ENCODE measurements at regions not wholly inside any gene's neighbourhood (a gene's known extent, or its start where the extent isn't known, plus 50 kb on each side); places are given as distances from the start of the nearest gene placed in this dataset.

DNA sequence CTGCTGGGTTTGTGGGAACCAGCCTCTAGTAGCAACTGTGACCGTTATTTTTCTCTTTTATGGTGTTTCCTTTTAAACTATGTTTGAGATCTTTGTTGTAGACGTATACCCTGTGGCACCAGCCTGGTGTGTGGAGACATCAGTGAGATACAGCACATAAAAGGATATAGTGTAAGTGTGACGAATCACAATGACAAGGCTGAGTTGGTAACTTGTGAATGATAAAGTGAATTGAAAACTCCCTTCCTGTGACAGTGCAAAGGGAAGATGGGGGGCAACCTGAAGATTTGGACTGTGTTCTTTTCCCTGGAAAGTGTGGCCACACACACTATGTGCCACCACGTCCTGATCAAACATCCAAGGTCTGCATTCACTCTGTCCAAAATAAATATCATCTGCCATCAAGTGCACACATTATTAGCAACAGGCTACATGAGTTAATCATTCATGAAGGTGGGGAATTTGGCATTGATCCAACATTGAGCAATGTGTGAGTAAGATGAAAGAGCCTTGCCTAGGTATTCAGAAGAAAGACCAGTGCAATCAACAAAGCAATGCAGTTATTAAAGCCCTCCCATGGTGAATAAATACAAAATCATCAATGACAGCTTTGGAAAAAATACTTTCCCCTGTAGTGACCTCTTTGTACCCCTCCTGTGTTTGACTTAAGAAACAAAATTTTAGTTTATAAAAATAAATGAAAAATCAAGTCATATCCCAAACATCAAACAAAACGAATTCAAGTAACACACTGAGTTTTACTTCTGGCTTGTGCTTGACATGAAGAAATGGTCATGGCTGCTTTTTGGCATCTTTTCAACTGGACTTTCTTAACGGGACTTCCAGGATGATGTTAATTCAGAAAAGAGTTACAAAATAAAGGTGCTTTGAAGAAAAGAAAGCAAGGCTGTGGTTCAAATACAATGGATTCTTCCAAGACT, 1280.5 kb upstream of the ZEB2 start:
- Mint-ChIP-seq H3K36me3 (ENCODE audit: unreplicated experiment) (no peaks in the 10 kb centered on the region), H3K4me1 (ENCODE audit: unreplicated experiment) (no peaks in the 10 kb centered on the region), H3K27ac (ENCODE audit: unreplicated experiment) (no peak overlapping the region), H3K27me3 (ENCODE audit: unreplicated experiment) (no peaks in the 10 kb centered on the region), H3K9me3 (ENCODE audit: unreplicated experiment) (no peaks in the 10 kb centered on the region), H3K4me3 (ENCODE audit: unreplicated experiment) (no peak overlapping the region)
- TF ChIP-seq, protein P1, sequence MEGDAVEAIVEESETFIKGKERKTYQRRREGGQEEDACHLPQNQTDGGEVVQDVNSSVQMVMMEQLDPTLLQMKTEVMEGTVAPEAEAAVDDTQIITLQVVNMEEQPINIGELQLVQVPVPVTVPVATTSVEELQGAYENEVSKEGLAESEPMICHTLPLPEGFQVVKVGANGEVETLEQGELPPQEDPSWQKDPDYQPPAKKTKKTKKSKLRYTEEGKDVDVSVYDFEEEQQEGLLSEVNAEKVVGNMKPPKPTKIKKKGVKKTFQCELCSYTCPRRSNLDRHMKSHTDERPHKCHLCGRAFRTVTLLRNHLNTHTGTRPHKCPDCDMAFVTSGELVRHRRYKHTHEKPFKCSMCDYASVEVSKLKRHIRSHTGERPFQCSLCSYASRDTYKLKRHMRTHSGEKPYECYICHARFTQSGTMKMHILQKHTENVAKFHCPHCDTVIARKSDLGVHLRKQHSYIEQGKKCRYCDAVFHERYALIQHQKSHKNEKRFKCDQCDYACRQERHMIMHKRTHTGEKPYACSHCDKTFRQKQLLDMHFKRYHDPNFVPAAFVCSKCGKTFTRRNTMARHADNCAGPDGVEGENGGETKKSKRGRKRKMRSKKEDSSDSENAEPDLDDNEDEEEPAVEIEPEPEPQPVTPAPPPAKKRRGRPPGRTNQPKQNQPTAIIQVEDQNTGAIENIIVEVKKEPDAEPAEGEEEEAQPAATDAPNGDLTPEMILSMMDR (IDR thresholded peaks at IDR 0.05), result no peak
- DNase-seq (ENCODE audit: extremely low spot score, unreplicated experiment), result no peak

DNA sequence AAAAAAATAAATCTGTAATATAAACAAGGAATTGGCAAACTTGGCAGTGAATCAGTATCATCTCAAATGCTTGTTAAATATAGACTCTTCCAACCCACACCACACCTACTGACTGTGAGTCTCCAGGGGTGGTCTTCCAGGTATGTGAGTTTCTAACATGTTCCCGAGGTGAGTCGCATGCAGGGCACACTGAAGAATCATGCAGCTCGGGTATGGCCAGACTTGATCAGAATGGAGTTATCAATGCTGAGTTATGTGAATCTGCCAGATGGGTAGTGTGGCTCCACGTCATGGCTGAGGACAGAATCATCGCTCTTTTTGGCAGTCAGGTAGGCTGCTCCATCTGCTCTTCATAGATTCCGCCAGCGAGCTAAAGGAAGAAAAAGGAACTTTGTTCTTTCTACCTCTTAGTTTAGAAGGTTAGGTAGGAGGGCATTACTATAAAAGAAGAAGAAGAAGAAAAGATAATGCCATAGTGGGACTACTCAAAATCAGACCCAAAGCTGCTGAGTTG, 1279.7 kb upstream of the ZEB2 start:
- H3K4me3 Mint-ChIP-seq (ENCODE audit: unreplicated experiment), result no peak overlapping the region

DNA sequence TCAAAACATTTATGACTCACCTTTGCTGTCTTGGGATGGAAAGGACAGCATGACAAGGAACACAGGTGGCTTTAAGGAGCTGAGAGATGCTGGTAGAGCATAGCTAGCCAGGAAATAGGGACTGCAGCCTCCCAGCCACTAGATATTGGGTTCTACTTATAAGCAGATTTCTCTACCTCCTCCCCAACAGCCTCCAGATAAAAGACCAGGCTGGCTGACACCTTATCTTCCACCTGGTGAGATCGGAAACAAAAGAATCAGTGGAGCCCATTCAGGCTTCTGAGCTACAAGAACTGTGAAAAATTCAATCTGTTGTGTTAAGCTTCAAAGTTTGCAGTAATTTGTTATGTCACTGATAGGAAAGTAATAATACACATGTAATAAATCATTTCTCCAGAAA, 1278.5 kb upstream of the ZEB2 start:
- H3K27ac Mint-ChIP-seq (ENCODE audit: unreplicated experiment), result no peak overlapping the region
- TF ChIP-seq, protein P1 (IDR thresholded peaks at IDR 0.05), result no peak
- H3K27me3 Mint-ChIP-seq (ENCODE audit: unreplicated experiment), result no peaks in the 10 kb centered on the region
- no peak for DNase-seq (ENCODE audit: extremely low spot score, unreplicated experiment)
- no peaks in the 10 kb centered on the region for H3K9me3 Mint-ChIP-seq (ENCODE audit: unreplicated experiment)
- H3K4me1 Mint-ChIP-seq (ENCODE audit: unreplicated experiment), result no peaks in the 10 kb centered on the region
- H3K36me3 Mint-ChIP-seq (ENCODE audit: unreplicated experiment), result no peaks in the 10 kb centered on the region
- no peak overlapping the region for H3K4me3 Mint-ChIP-seq (ENCODE audit: unreplicated experiment)

More for the DNA sequence above, 1279.7 kb upstream of the ZEB2 start:
- no peak overlapping the region for H3K27ac Mint-ChIP-seq (ENCODE audit: unreplicated experiment)
- TF ChIP-seq, protein P1 (IDR thresholded peaks at IDR 0.05), result no peak
- H3K9me3 Mint-ChIP-seq (ENCODE audit: unreplicated experiment), result no peaks in the 10 kb centered on the region
- DNase-seq (ENCODE audit: extremely low spot score, unreplicated experiment), result no peak
- H3K36me3 Mint-ChIP-seq (ENCODE audit: unreplicated experiment), result no peaks in the 10 kb centered on the region
- no peaks in the 10 kb centered on the region for H3K4me1 Mint-ChIP-seq (ENCODE audit: unreplicated experiment)
- no peaks in the 10 kb centered on the region for H3K27me3 Mint-ChIP-seq (ENCODE audit: unreplicated experiment)

DNA sequence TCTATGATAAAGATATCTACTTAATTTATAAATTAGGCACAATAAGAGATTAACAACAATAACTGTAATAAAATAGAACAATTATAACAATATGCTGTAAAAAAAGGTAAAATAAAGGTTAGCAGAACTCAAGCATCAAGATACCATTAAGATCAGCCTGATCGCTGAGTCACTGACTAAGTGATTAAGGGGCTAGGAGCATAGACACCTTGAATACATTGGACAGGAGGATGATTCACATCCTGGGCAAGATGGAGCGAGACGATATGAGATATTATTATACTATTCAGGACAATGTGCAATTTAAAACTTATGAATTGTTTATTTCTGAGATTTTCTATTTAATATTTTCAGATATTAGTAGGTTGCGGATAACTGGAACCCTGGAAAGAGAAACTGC, 1277.8 kb upstream of the ZEB2 start:
- TF ChIP-seq, protein P1 (IDR thresholded peaks at IDR 0.05), result no peak
- no peaks in the 10 kb centered on the region for H3K4me1 Mint-ChIP-seq (ENCODE audit: unreplicated experiment)
- H3K9me3 Mint-ChIP-seq (ENCODE audit: unreplicated experiment), result no peaks in the 10 kb centered on the region
- no peak for DNase-seq (ENCODE audit: extremely low spot score, unreplicated experiment)
- H3K36me3 Mint-ChIP-seq (ENCODE audit: unreplicated experiment), result no peaks in the 10 kb centered on the region
- no peaks in the 10 kb centered on the region for H3K27me3 Mint-ChIP-seq (ENCODE audit: unreplicated experiment)
- no peak overlapping the region for H3K4me3 Mint-ChIP-seq (ENCODE audit: unreplicated experiment)
- no peak overlapping the region for H3K27ac Mint-ChIP-seq (ENCODE audit: unreplicated experiment)

DNA sequence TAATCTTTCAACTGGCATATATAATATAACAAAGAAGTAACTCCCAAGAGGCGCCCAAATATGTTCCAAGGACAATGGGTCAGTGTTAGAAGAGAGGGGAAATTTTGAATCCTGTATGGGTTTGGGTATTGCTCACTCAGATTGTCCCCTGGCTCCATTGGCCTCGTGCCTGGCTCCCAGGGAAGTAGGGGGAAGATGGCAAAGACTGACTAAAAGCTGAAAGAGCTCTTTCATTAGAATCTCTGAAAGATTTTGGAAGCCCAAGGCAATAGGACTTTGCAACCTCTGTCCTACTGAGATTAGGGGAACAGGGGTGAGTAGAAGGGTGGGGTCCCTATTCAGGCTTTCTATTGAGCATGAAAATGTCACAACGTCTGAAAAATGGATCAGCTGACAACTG, 1272.8 kb upstream of the ZEB2 start:
- no peak overlapping the region for H3K27ac Mint-ChIP-seq (ENCODE audit: unreplicated experiment)
- H3K36me3 Mint-ChIP-seq (ENCODE audit: unreplicated experiment), result no peaks in the 10 kb centered on the region
- H3K9me3 Mint-ChIP-seq (ENCODE audit: unreplicated experiment), result no peaks in the 10 kb centered on the region

More for the DNA sequence above, 1272.8 kb upstream of the ZEB2 start:
- TF ChIP-seq, protein P1 (IDR thresholded peaks at IDR 0.05), result no peak
- Mint-ChIP-seq H3K4me3 (ENCODE audit: unreplicated experiment) (no peak overlapping the region), H3K4me1 (ENCODE audit: unreplicated experiment) (no peaks in the 10 kb centered on the region), H3K27me3 (ENCODE audit: unreplicated experiment) (no peaks in the 10 kb centered on the region)
- DNase-seq (ENCODE audit: extremely low spot score, unreplicated experiment), result no peak

All from osteocyte (in vitro differentiated cells).